Progenitor cell of endocrine pancreas (in vitro differentiated cells): ENCODE measurements at regions not wholly inside any gene's neighbourhood (a gene's known extent, or its start where the extent isn't known, plus 50 kb on each side); places are given as distances from the start of the nearest gene placed in this dataset.

Source experiments
- DNase-seq: peaks from one replicate; pipeline ENCODE4 v3.0.0; 2021; ENCODE audit warnings: low spot score; ENCODE audit not compliant: unreplicated experiment
- H3K27ac Mint-ChIP-seq: 2 replicates; pipeline ENCODE4 v1.8.0; 2021; ENCODE audit warnings: mild to moderate bottlenecking, moderate library complexity, mixed read lengths
- H3K27me3 Mint-ChIP-seq: 2 replicates; pipeline ENCODE4 v1.8.0; 2021; ENCODE audit warnings: mixed read lengths
- H3K36me3 Mint-ChIP-seq: 2 replicates; pipeline ENCODE4 v1.8.0; 2022; ENCODE audit warnings: mixed read lengths; ENCODE audit not compliant: insufficient read depth
- H3K4me1 Mint-ChIP-seq: 2 replicates; pipeline ENCODE4 v1.8.0; 2021; ENCODE audit warnings: low read depth, mixed read lengths
- H3K4me3 Mint-ChIP-seq: 2 replicates; pipeline ENCODE4 v1.8.0; 2021; ENCODE audit warnings: low read depth, mild to moderate bottlenecking, moderate library complexity, mixed read lengths
- H3K9me3 Mint-ChIP-seq: 2 replicates; pipeline ENCODE4 v1.8.0; 2021; ENCODE audit warnings: low read depth, mixed read lengths
- TF ChIP-seq, protein P1 (sequence below): fragments of 200-600 bp; sonication (generic); IDR thresholded peaks from one replicate; pipeline ENCODE4 v1.5.0; 2021; ENCODE audit warnings: antibody characterized with exemption, mild to moderate bottlenecking; ENCODE audit not compliant: unreplicated experiment

- no peaks in the 10 kb centered on the region for H3K36me3 Mint-ChIP-seq
- no peak overlapping the region for H3K4me3 Mint-ChIP-seq
- H3K9me3 Mint-ChIP-seq: no peaks in the 10 kb centered on the region
- H3K27ac Mint-ChIP-seq: no peak overlapping the region
- DNase-seq: no peak
- TF ChIP-seq, protein P1, sequence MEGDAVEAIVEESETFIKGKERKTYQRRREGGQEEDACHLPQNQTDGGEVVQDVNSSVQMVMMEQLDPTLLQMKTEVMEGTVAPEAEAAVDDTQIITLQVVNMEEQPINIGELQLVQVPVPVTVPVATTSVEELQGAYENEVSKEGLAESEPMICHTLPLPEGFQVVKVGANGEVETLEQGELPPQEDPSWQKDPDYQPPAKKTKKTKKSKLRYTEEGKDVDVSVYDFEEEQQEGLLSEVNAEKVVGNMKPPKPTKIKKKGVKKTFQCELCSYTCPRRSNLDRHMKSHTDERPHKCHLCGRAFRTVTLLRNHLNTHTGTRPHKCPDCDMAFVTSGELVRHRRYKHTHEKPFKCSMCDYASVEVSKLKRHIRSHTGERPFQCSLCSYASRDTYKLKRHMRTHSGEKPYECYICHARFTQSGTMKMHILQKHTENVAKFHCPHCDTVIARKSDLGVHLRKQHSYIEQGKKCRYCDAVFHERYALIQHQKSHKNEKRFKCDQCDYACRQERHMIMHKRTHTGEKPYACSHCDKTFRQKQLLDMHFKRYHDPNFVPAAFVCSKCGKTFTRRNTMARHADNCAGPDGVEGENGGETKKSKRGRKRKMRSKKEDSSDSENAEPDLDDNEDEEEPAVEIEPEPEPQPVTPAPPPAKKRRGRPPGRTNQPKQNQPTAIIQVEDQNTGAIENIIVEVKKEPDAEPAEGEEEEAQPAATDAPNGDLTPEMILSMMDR: no peak
- peaks cover 2% of the 10 kb centered on the region for H3K4me1 Mint-ChIP-seq
- H3K27me3 Mint-ChIP-seq: peaks cover 33% of the 10 kb centered on the region
Observed at GRCh38 chr14:98945611-98946570, 326.1 kb downstream of the BCL11B start.

GRCh38 chr14:98946940-98947339, 325.1 kb downstream of the BCL11B start:
- DNase-seq: no peak
- peaks cover 30% of the 10 kb centered on the region for H3K27me3 Mint-ChIP-seq
- H3K27ac Mint-ChIP-seq: no peak overlapping the region
- H3K36me3 Mint-ChIP-seq: no peaks in the 10 kb centered on the region
- TF ChIP-seq, protein P1: no peak
- H3K4me3 Mint-ChIP-seq: no peak overlapping the region
- peaks cover 2% of the 10 kb centered on the region for H3K4me1 Mint-ChIP-seq
- H3K9me3 Mint-ChIP-seq: no peaks in the 10 kb centered on the region

GRCh38 chr14:98947911-98948595, 323.9 kb downstream of the BCL11B start:
- DNase-seq: no peak
- TF ChIP-seq, protein P1: no peak
- Mint-ChIP-seq H3K9me3 (no peaks in the 10 kb centered on the region), H3K4me1 (peaks cover 2% of the 10 kb centered on the region), H3K27me3 (peaks cover 37% of the 10 kb centered on the region), H3K36me3 (no peaks in the 10 kb centered on the region), H3K27ac (no peak overlapping the region), H3K4me3 (no peak overlapping the region)

DNA sequence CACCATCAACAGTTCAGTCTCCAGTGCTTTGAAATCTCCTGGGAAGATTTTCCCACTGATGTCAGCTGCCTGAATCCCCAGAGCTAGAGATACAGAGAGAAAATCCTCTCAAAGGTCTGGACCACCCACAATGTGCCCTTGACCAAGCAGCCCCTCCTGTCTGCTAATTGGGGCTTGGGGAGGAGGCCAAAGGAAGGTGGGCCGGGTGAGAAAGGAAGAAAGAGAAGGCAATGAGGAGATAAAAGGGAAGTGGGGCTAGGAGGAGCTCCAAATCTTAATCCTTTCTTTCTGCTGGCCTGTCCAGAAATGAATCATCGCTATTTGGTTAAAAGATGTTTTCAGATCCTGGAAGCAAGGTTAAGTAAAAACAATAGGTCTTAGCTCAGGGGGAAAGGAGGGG, 322.9 kb downstream of the BCL11B start:
- TF ChIP-seq, protein P1: no peak
- Mint-ChIP-seq H3K27ac (no peak overlapping the region), H3K27me3 (peaks cover 42% of the 10 kb centered on the region), H3K9me3 (no peaks in the 10 kb centered on the region), H3K4me1 (peaks cover 2% of the 10 kb centered on the region), H3K36me3 (no peaks in the 10 kb centered on the region), H3K4me3 (no peak overlapping the region)
- no peak for DNase-seq

DNA sequence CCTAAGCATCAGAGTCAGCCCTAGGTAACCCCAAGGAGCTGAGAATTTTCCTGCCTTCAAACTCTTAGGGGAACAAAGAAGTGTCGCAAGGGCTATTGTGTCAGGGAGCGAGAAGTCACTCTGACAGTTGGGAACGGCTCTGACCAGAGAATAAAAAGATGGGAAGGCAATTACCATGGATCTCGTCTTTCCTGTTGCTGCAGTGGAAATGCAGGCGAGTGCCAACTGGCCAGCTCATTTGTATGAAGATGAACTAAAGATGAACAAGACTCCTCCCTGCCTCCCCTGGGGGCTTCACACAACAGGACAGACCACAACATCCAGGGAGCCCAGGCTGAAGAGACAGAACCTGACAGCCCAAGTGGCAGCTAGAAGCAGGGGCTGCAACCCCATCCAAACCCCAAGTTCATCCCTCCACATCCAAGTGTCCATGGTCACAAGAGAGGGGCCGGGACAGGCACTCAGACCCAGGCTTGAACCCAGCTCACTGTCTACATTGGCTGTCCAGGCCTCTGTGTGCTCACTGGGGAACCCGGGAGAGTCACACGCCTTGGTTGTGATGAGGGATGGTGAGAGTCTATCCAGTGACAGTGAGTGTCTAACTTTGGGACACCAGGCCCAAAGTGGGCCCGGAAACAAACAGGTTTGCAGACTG, 322.4 kb downstream of the BCL11B start:
- H3K9me3 Mint-ChIP-seq: no peaks in the 10 kb centered on the region

More for the DNA sequence above, 322.4 kb downstream of the BCL11B start:
- Mint-ChIP-seq H3K27ac (no peak overlapping the region), H3K36me3 (no peaks in the 10 kb centered on the region), H3K27me3 (peaks cover 46% of the 10 kb centered on the region), H3K4me3 (no peak overlapping the region), H3K4me1 (peaks cover 2% of the 10 kb centered on the region)
- TF ChIP-seq, protein P1: no peak
- DNase-seq: no peak
